ENCODE measurements at regions not wholly inside any gene's neighbourhood (a gene's known extent, or its start where the extent isn't known, plus 50 kb on each side); places are given as distances from the start of the nearest gene placed in this dataset.
A peak's percentile ranks its signal among the peaks of the same experiment; 100 is the strongest.

DNA sequence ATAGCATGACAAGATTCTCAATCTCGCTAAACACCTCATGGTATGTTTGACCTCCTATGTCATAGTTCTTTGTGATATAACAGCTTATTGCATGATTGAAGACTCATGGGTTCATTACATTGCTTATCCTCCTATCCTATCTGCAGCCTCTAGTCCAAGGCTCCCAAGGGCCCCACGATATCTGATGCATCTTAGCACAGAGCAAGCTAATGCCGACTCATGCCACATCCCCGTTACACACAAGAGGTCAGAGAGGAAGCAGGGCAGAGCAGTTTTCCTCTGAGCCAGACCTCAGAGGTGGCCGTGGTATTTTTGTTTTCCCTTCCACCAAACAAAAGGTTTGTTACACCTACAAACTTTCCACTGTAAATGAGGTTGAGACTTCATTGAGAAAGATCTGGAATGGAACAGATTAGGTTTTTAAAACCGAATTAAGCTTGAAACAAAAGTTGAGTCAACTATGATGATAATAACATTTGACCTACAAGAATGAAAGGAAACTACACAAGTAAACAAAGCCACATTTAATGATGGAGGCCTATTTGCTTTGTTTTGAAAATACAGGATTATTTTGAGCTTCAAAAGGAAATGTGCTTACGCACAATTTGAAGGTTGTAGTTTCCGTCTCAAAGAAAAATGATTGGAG, 133.9 kb upstream of the MYLIP start:
- peak; percentile 51 for DNase-seq (ENCODE audit: low spot score)

DNA sequence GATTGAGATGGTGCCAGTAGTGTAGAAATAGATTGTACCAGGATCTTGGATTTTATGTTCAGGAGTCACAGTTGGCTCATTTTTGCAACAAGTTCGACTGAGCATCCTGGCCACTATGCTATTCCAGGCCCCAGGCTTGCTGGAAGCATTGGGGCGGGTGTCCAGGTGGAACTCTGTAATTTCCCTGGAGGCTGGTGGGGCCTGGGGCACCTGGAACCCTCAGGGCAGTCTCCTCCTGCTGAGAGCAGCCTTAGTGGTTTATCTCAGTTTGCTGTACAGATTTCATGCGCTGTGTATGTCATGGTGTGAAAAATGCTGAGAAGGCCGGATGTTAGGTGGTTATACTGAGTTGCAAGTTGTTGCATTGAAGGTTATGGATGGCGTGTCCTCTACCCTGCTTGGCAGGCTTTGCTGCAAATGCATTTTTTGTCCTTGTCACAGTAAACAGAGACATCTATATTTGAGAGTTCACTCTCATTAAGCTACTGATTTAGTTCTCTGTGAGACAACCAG, 135.1 kb upstream of the MYLIP start:
- no peak for DNase-seq (ENCODE audit: low spot score)

DNA sequence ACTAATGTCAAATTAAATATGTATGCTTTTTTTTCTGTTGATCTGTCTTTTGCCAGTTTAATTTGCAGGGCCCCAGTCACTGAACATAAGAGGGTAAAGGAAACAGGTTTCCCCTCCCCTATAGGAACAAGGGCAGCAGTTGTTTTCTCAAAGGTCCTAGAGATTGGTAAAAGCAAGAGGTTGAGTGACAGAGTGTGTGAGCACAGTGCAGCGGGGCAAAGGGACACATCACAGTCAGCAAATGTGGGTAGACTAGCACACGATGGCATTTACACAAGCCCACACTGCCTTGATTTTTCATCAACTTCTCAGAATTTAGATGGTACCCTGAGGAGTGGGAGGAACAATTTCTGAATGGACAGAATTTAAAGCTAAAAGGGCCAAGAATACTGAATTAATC, 138.7 kb upstream of the MYLIP start:
- no peak for DNase-seq (ENCODE audit: low spot score)

GRCh38 chr6:15989397-15989796, 139.5 kb upstream of the MYLIP start:
- DNase-seq (ENCODE audit: low spot score), result no peak

DNA sequence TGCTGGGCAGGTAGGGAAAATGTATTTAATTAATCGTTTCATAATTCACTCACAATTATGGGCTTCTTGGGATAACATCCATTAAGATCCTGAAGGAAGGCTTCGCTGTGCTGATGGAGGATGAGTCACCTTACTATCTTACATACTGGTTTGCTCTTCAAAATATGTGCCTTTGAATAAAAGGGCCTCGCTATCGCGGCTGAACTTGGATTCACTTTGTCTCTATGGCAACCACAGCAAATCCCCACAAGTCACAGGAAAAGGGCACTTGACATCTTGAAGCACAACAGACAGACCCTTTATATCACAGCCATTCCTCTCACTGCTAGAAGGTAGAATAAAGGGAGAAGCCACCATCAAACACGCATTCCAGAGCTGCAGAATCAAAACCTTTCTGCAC, 141.3 kb upstream of the MYLIP start:
- DNase-seq (ENCODE audit: low spot score), result peak; percentile 33

GRCh38 chr6:15986027-15986629, 142.8 kb upstream of the MYLIP start:
- DNase-seq (ENCODE audit: low spot score), result no peak

DNA sequence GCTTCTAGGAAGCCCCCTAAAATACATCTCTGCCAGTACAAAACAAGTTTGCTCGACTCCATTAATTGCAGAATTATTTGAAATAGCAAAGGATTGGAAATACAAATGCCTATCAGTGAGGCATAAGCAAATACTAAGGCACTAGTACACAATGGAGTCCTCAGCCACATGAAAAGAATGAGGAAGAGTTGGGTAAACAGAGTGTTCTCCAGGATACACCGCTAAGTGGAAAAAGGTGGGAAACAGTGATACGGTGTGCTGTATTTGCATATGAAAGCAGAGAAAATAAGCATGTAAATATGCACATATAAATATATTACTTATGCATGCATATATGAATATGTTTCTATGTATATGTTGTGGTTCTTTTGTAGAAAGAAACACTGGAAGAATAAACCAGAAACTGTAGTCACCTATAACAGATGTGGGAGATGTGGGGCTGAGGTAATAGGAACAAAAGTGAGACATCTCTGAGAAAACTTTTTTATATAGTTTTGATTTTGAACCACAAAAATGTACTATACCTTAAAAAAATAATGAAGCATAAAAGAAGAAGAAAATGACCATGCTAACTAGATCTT, 143.4 kb upstream of the MYLIP start:
- DNase-seq (ENCODE audit: low spot score), result no peak

- DNase-seq (ENCODE audit: low spot score), result no peak
Observed at GRCh38 chr6:15981956-15982355, 146.9 kb upstream of the MYLIP start.

DNA sequence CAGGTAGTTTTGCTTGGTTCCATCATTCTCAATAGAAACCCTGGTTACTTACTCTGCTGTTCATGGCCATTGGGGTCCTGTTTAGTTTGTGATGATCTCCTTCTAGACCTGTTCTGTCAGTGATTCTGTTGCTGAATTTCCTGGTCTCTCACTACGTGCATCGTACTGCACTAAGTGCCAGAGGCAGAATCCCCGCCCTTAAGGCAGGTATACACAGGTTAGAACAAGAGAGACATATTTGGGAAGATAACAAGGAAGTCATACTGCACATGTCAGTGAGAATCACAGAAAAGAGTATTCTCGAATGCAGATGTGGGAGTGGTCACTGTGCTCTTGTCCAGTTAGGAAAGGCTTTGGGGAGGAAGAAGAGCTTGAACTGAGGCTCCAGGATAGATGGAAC, 148.1 kb upstream of the MYLIP start:
- DNase-seq (ENCODE audit: low spot score), result no peak

DNA sequence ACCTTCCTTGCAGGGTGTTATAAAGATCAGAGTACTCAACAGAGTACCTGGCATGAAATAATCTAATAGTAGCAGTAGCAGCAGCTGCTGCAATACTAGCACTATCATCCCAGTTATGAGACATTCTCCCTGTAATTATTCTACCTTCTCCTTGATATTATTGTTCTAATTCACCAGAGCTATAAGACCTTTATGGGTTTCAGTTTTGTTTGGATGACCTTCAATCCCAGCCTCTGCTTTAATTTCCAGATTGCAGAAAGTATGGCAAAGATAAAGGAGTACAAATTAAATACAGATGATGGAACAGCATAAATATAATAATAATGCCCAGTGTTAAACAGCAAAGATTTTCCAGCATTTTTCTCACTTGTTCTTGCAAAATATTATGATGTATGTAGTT, 150.5 kb upstream of the MYLIP start:
- DNase-seq (ENCODE audit: low spot score), result no peak

- DNase-seq (ENCODE audit: low spot score), result no peak
Observed at GRCh38 chr6:15977050-15977449, 151.8 kb upstream of the MYLIP start.

DNA sequence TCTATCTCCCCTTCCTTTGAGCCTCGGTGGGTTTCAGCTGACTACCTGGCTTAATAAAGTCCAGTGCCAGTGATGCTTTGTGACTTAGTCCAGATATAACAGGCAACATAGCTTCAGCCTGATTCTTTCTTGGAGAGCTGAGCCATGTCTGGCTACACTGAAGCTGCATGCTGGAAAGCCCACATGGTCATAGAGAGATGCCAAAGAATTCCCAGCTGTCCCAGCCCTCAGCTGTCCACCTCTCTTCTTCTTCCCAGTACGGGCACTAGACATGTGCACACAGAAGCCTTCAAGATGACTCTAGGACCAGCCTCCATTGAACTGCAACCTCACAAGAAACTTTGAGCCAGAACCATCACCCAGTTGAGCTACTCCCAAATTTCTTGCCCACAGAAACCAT, 154.1 kb upstream of the MYLIP start:
- DNase-seq (ENCODE audit: low spot score), result no peak

DNA sequence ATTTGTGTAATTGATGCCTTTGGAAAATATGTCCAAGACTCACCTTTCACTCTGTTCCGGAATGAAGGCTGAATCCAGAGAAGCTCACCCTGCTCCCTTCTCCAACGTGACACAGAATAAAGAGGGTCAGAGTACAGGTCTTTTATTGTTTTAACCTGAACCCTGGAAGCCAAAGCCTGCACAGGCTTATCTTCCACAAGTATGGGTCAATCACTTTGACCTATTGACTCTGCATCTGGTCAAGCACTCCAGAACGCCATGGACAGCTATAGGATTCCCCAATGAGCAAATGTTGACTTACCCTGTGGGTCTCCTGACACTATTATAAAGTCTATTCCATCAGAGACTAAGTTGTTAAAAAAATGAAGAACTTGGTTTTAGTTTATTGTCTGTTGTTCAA, 158.4 kb upstream of the MYLIP start:
- no peak for DNase-seq (ENCODE audit: low spot score)

- no peak for DNase-seq (ENCODE audit: low spot score)
Observed at GRCh38 chr6:15969236-15969778, 159.6 kb upstream of the MYLIP start.

GRCh38 chr6:15968519-15968918, 160.4 kb upstream of the MYLIP start:
- no peak for DNase-seq (ENCODE audit: low spot score)

DNA sequence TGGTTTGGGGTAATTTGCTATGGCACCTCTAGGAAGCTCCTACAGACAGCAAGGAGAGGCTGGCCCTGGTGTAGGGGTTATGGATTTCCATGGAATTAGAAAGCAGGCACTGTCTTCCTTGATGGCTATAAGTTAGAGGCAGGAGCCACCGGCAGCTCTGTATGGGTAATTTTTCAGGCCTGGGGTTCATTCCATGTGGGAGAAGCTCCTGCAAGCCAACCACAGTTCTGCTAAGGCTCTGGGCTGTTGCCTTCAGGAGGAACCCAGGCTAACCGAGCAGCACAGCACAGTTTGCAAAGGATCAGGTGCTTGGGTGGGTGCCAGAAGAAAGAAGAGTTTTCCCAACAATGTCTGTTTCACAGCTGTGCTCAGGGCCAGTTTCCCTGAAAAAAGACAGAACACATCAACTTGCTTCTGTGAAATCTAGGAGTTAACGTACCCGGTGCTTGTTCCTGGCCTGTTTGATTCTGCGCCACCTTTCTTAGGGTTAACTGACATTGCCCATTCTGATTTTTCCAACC, 162.8 kb upstream of the MYLIP start:
- no peak for DNase-seq (ENCODE audit: low spot score)

DNA sequence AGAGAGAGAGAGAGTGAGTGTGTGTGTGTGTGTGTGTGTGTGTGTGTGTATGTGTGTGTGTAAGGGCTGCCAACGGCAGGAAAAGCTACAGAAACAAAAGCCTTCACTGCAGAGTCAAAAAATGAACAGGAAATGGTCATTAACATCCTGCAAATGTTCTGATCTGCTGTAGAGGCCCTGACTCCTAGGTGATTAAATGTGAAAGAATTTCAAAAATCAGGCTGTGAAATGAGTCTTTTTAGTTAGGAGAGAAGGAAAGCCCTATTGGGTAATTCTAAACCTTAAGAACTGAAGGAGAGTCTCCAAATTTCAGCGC, 166.5 kb upstream of the MYLIP start:
- no peak for DNase-seq (ENCODE audit: low spot score)

GRCh38 chr6:15961635-15962448, 167.0 kb upstream of the MYLIP start:
- no peak for DNase-seq (ENCODE audit: low spot score)

GRCh38 chr6:15960740-15961634, 167.9 kb upstream of the MYLIP start:
- no peak for DNase-seq (ENCODE audit: low spot score)

- no peak for DNase-seq (ENCODE audit: low spot score)
Observed at GRCh38 chr6:15957655-15958169, 171.2 kb upstream of the MYLIP start.
